ENCODE measurements at regions not wholly inside any gene's neighbourhood (a gene's known extent, or its start where the extent isn't known, plus 50 kb on each side); places are given as distances from the start of the nearest gene placed in this dataset.

DNA sequence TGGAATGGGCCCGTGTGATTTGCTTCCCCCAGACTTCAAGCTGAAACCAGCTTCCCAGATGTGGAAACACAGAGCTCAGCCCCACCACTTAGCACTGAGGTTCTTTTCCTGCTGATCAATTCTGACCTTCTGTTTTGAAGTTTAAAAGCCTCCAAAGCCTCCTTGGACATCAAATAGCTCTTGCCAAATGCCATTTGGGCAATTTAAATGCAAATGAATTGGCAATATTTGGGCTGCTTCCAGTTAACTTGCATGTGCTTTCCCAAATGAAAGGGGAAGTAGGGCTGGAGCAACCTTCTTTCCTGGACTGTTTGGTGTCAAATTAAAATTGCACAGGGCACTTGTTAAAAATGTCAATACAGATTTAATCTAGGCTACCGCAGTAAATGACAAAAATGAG is 710.5 kb downstream of the TLR4 start:
- no peak for DNase-seq (ENCODE audit: low spot score)

DNA sequence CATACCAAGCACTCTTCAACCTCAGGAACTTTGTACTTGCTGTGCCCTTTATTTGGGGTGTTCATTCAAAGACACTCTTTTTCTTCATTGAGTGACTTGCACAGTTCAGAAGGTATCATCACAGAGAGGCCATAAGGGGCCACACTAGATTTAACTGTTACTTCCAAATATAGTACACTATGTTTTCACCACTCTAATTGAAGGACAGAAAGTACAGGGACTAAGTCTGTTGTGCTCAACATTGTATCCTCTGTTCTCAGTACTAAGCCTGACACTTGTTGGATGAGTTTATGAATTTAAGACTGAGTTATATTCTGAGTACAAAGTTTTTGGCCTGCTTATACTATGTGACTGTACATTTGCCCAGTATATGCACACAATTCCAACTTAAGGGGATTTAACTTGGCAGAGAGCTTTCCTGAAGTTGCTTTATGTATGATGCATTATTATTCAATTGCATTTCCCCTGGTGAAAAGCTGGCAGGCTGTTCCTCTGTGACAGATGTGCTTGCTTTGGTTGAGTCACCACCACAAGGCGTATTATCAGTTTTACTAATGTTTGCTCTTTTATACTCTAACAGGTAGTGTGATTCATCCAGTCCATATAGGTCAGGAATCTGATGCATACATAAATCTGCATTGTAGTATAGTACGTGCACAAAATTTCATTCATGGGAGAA is 714.8 kb downstream of the TLR4 start:
- no peak for DNase-seq (ENCODE audit: low spot score)

GRCh38 chr9:118419676-118420075 is 715.5 kb downstream of the TLR4 start:
- no peak for DNase-seq (ENCODE audit: low spot score)

DNA sequence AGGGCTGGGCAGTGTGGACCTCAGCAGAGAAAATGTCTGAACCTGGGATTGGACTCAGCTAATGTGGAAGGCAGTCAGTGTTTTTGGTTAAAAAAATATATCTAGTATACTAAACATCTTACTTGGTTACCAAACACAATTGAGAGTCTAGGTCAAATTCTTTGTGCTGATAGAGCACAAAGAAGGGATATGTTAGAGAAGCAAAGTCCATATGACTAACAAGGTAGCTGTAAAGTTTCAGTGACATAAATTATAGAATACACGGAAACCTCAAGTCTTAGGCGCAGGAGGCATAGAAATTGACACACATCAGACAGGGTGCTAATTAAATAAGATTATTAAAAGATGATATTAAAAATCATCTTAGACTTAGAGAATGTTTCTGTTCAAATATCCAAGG is 718.3 kb downstream of the TLR4 start:
- no peak for DNase-seq (ENCODE audit: low spot score)

DNA sequence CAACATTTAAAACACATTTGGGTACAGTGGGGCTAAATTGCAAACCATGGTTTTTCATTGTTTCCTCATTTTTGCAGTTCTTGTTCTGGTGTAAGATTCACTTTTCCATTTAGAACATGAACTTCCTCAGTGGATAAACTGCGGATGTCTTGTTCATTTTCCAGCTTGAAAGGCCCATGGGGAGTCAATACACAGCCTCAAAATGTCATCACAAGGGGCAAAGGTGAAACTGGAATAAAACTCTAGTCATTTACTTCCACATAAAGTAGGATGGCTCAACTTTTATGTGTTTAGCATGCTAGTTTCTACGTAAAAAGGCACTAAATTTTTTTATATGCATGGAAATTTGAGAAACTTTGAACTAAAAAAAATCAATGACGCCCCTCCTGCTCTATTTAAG is 718.8 kb downstream of the TLR4 start:
- DNase-seq (ENCODE audit: low spot score): no peak

DNA sequence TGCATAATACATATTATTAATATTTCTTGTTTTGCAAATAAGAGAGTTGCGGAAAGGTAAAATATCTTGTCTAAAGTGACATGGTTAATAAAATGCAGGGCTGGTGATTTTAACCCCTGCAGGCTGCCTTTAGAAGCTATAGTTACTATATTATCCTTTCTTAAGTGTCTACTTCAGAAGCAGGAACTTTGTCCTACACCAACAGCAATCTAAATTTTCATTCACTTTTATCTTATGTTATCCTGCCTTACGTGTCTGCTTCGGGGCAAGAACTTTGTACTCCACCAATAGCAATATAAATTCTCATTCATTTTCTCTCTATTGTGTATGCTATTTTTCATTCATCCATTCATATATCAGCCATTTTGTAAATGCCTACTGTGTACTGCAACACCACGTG is 719.5 kb downstream of the TLR4 start:
- DNase-seq (ENCODE audit: low spot score): no peak

DNA sequence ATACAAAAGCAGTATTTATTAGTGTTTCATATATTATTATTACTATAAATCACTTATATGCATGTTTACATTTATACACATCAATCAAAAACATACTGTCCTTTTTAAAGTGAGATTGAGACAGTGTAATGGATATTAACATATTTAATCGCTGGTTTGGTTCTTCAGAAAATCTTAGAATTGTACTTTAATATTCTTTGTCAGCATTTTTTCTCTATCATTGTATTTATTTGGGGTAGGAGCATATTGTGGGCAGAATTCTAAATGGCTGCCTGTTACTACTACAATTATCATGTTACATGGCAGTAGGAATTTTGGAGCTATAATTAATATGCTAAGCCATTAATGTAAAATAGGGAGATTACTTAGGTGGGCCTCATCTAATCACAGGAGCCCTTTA is 722.6 kb downstream of the TLR4 start:
- no peak for DNase-seq (ENCODE audit: low spot score)

GRCh38 chr9:118438810-118439209 is 734.6 kb downstream of the TLR4 start:
- no peak for DNase-seq (ENCODE audit: low spot score)

- no peak for DNase-seq (ENCODE audit: low spot score)
These were observed 735.2 kb downstream of the TLR4 start for GRCh38 chr9:118439441-118439840.

DNA sequence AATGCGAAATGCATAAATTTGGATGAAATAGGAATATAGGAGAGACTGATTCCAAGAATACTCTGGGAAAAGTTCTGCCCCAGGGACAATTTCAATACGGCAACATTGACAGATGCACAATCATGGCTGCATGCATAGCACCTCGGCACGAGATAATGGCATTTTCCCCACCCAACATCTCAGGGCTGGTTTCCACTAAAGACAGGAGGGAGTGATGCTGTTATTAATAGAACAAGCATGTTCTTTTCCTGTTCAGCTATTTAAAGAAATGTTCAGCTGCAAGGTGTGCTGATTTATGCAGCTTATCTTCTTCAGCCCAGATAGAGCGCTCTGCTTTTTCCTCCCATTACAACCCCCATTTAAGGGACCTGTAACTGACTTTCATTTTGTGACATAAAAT is 740.2 kb downstream of the TLR4 start:
- no peak for DNase-seq (ENCODE audit: low spot score)

- no peak for DNase-seq (ENCODE audit: low spot score)
These were observed 742.9 kb downstream of the TLR4 start for GRCh38 chr9:118446943-118447639.

DNA sequence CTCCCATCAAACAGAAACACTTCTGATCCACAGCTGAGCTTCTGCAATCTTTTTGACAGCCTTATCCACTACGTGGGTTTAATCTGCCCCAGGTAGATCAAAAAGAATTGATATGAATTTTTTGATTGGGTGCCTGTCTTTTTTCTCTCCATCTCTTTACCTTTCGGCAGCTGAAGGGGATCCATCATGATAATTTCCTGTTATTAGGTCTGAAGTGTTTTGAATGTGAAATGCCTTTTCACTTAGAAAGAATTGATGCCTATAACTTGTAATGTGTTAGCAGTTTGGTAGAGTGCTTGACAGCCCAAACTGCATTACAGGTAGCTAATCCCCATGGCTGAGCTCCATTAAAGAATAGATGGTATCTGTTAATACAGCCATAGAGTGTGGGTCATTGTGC is 745.4 kb downstream of the TLR4 start:
- no peak for DNase-seq (ENCODE audit: low spot score)

GRCh38 chr9:118455259-118455658 is 751.1 kb downstream of the TLR4 start:
- DNase-seq (ENCODE audit: low spot score): no peak

DNA sequence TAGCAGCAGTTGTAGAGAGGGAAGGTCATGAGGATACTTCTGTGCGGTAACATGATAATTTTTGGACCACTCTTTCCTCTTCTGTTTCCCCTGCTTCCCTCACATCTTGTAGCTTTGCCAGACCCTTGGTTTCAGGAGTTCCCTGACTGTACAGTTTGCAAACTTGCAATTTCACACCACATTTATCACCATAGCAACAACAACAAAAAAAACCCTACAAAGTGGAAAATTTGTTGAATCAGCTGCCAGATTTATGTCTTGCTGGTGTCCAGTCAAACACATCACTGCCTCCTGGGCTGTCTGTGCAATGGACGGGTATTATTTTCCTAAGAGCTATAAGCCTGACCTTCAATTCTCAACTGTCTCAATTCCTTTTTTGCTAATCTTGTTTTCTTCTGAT is 751.6 kb downstream of the TLR4 start:
- no peak for DNase-seq (ENCODE audit: low spot score)

DNA sequence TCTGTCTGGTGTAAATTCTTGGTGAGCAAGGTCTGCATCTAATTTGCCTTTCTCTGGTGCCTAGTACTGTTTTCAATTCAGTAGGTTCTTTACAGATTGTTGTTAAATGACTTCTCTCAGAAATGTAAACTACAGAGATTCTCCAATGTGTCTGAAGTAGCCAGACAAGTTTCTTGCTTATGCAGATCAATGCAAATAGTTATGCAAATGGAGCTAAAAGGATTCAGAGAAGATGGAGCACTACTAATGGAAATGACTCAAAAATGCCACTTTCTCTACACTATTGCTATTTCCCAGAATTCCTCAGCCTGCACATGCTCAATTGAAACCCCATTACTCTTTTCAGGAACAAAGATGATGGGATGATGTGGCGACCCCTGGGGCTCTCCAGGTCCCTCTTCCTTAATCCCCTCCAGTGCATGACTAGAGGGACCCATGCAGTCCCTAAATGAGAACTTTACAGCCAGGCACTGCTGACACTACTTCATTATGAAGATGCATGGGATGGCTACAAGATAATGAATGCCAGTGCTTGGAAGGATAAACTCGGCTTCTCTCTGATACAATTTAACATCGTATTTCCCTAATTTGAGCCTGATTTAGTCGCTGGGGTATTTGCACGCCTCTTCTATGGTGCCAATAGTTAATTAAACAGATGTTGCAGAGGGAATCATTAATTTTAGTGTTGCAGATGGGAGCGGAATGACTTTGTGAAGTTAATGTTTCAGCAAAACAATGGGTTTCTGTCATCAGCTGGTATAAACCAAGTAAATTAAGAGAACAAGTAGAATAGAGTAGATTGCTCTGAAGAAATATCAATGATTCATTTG is 753.2 kb downstream of the TLR4 start:
- DNase-seq (ENCODE audit: low spot score): no peak

DNA sequence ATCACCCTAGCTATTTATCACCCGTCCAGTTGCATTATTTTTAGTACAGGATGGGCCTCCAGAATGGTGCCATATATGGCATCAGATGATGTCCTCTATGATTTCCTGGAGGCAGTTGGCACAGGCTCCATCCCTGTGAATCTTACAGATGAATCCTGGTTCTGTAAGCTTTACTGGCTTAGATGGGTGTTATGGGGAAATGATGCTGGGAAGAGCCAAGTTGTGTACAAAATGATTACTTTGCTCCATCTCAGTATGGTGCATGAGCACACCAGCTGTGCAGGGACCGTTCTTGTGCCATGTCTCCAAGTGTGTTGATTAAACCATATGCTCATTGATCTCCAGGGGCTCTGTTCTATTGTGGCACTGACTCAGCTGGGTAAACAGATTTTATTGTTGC is 755.7 kb downstream of the TLR4 start:
- no peak for DNase-seq (ENCODE audit: low spot score)

DNA sequence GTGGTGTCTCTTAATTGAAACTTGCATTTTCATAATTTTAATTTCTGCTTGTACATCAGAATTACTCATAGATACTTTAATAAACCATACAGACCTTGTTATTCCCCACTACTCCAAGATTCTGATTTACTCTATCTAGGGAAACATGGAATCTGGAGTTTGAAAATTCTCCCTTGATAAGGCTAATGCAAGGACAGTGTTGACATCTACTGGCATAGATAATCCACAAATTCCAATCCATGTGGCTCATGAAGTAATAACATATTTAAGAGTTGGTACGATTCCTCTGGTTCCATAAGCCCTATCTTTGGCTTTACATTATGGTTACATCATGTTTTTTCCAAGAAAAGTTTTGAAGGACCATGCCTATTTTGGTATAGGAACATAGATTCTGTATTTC is 759.2 kb downstream of the TLR4 start:
- no peak for DNase-seq (ENCODE audit: low spot score)

GRCh38 chr9:118473521-118473920 is 769.3 kb downstream of the TLR4 start:
- no peak for DNase-seq (ENCODE audit: low spot score)

DNA sequence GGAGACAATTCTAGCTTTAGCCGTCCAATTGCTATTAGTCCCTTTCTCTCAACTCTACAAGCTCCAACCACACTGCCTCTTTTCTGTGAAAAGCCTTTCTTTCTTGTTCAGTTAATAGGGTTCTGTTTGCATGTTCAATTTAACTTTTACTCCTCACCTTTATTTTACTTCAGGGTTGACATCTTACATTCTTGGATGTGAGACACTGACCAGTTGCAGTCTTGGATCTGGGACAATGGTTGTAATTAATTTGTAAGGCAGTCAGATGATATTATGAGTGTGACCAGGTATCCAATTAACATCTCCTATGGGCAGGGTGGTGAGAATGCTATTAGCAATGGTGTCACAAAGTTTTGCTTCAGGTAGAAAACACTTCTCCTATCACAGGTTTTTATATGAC is 774.5 kb downstream of the TLR4 start:
- DNase-seq (ENCODE audit: low spot score): no peak

- DNase-seq (ENCODE audit: low spot score): no peak
These were observed 778.1 kb downstream of the TLR4 start for GRCh38 chr9:118482306-118482705.

- DNase-seq (ENCODE audit: low spot score): no peak
These were observed 779.5 kb downstream of the TLR4 start for GRCh38 chr9:118483677-118484076.

DNA sequence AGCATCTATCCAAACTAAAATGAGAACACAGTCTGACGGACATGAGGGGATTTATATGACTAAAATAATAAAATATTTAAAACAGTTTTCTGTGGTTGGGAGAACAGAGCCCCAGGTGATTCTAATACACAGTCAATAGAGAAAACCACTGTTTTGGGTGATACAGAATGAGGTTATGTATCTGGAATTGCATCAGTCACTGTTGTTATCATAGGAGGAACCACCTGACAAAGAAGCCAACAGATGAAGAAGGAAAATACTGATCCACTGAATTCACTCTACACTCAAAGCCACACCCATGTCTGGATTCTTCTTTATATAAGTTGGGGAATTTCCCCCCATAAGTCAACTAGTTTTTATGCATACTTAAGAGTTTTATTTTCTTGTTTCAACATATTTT is 799.0 kb downstream of the TLR4 start:
- DNase-seq (ENCODE audit: low spot score): no peak

GRCh38 chr9:118510711-118511110 is 806.5 kb downstream of the TLR4 start:
- DNase-seq (ENCODE audit: low spot score): no peak
